IMR-90 (cell line): ENCODE measurements at regions not wholly inside any gene's neighbourhood (a gene's known extent, or its start where the extent isn't known, plus 50 kb on each side); places are given as distances from the start of the nearest gene placed in this dataset.

Experiments used
- ATAC-seq: fragments of 200-7000 bp; cut with Tn5 transposase; 2 replicates; pipeline ENCODE4 v1.9.1; 2020; ENCODE audit warnings: low read depth, mild to moderate bottlenecking, moderate library complexity
- BruUV-seq: library from RNA; stranded (reverse); fragments of 400-500 nt; replicated peaks from 2 replicates; lab custom pipeline; 2021; lab: Mats Ljungman, UMichigan
- CTCF ChIA-PET: fragments of 300-600 bp; formaldehyde crosslinking; extraction: SDS; loops from one replicate; lab custom pipeline; 2021; ENCODE audit warnings: antibody characterized with exemption; lab: Yijun Ruan, JAX
- POLR2A ChIA-PET: fragments of 300-600 bp; sonication (Branson Sonifier 250); formaldehyde crosslinking; loops from one replicate; lab custom pipeline; 2022; ENCODE audit warnings: antibody characterized with exemption; ENCODE audit not compliant: unreplicated experiment; lab: Charles Lee
- DNase-seq: peaks from one replicate; pipeline ENCODE4 v3.0.0; 2013
- H2AFZ ChIP-seq: replicated peaks from 2 replicates; pipeline ENCODE3; 2013; ENCODE audit warnings: low read length, mild to moderate bottlenecking; ENCODE audit not compliant: poor library complexity
- H2AK5ac ChIP-seq: 2 replicates; pipeline ENCODE4 v1.6.1; 2013; ENCODE audit warnings: low read depth, low read length, inconsistent platforms
- H2AK9ac ChIP-seq: replicated peaks from 2 replicates; pipeline ENCODE3; 2013; ENCODE audit warnings: mild to moderate bottlenecking, low read depth, low read length, moderate library complexity; ENCODE audit not compliant: poor library complexity
- H2BK120ac ChIP-seq: 2 replicates; pipeline ENCODE4 v1.6.1; 2013; ENCODE audit warnings: low read depth, low read length, inconsistent platforms
- H2BK15ac ChIP-seq: 3 replicates; pipeline ENCODE4 v1.6.1; 2013; ENCODE audit warnings: low read depth, low read length, inconsistent platforms
- H2BK20ac ChIP-seq: 2 replicates; pipeline ENCODE4 v1.6.1; 2013; ENCODE audit warnings: low read depth, mild to moderate bottlenecking, inconsistent platforms, low read length, moderate library complexity
- H2BK5ac ChIP-seq: 2 replicates; pipeline ENCODE4 v1.6.1; 2013; ENCODE audit warnings: mild to moderate bottlenecking, low read depth, low read length, inconsistent platforms; ENCODE audit not compliant: poor library complexity, severe bottlenecking
- H3K14ac ChIP-seq: replicated peaks from 2 replicates; pipeline ENCODE4 v1.6.1; 2013; ENCODE audit warnings: low read depth, low read length, inconsistent platforms
- H3K18ac ChIP-seq: 2 replicates; pipeline ENCODE4 v1.6.1; 2013; ENCODE audit warnings: low read depth, low read length, control low read depth
- H3K23ac ChIP-seq: 2 replicates; pipeline ENCODE4 v1.6.1; 2013; ENCODE audit warnings: low read depth, low read length, inconsistent platforms
- H3K27ac ChIP-seq: 2 replicates; pipeline ENCODE4 v1.5.1; 2013; ENCODE audit warnings: mild to moderate bottlenecking, control low read depth, low read length; ENCODE audit not compliant: insufficient read depth
- H3K27me3 ChIP-seq: 2 replicates; pipeline ENCODE4 v1.6.1; 2013; ENCODE audit warnings: low read length; ENCODE audit not compliant: control insufficient read depth, insufficient read depth
- H3K36me3 ChIP-seq: 2 replicates; pipeline ENCODE4 v1.6.1; 2013; ENCODE audit warnings: low read length, mixed read lengths; ENCODE audit not compliant: control insufficient read depth, insufficient read depth
- H3K4ac ChIP-seq: 2 replicates; pipeline ENCODE4 v1.6.1; 2013; ENCODE audit warnings: low read depth, low read length, inconsistent platforms
- H3K4me1 ChIP-seq: 2 replicates; pipeline ENCODE4 v1.6.1; 2013; ENCODE audit warnings: low read length, mixed read lengths; ENCODE audit not compliant: control insufficient read depth, insufficient read depth
- H3K4me2 ChIP-seq: 2 replicates; pipeline ENCODE4 v1.6.1; 2013; ENCODE audit warnings: low read depth, mild to moderate bottlenecking, control low read depth, low read length, moderate library complexity
- H3K4me3 ChIP-seq: 2 replicates; pipeline ENCODE4 v1.5.1; 2013; ENCODE audit warnings: low read depth, mild to moderate bottlenecking, control low read depth, low read length, moderate library complexity; ENCODE audit not compliant: insufficient read depth
- H3K56ac ChIP-seq: 2 replicates; pipeline ENCODE4 v1.6.1; 2013; ENCODE audit warnings: low read length, inconsistent platforms; ENCODE audit not compliant: insufficient read depth; ENCODE audit errors: extremely low read depth
- H3K79me1 ChIP-seq, 2 experiments: 2 replicates each; pipeline ENCODE4 v1.6.1; 2013; ENCODE audit warnings: low read length in 2 of 2, inconsistent platforms in 1 of 2, low read depth in 1 of 2
- H3K9ac ChIP-seq: 2 replicates; pipeline ENCODE4 v1.6.1; 2013; ENCODE audit warnings: low read depth, low read length, control low read depth
- H3K9me1 ChIP-seq: 2 replicates; pipeline ENCODE4 v1.6.1; 2013; ENCODE audit warnings: low read length, inconsistent platforms; ENCODE audit not compliant: insufficient read depth
- H3K9me3 ChIP-seq: 2 replicates; pipeline ENCODE4 v1.6.1; 2013; ENCODE audit warnings: low read length; ENCODE audit not compliant: control insufficient read depth, insufficient read depth
- H4K20me1 ChIP-seq: 2 replicates; pipeline ENCODE4 v1.6.1; 2013; ENCODE audit warnings: low read length, inconsistent platforms; ENCODE audit not compliant: insufficient read depth
- H4K5ac ChIP-seq: 2 replicates; pipeline ENCODE4 v1.6.1; 2013; ENCODE audit warnings: mild to moderate bottlenecking, low read depth, low read length, control low read depth
- H4K8ac ChIP-seq, 2 experiments: 2 replicates each; pipeline ENCODE4 v1.6.1; 2013; ENCODE audit warnings: low read depth in 2 of 2, low read length in 2 of 2, control low read depth in 1 of 2, inconsistent platforms in 1 of 2
- H4K91ac ChIP-seq: 2 replicates; pipeline ENCODE4 v1.6.1; 2013; ENCODE audit warnings: low read depth, low read length, inconsistent platforms; ENCODE audit not compliant: insufficient read depth
- CHD1 ChIP-seq: IDR thresholded peaks from 2 replicates; pipeline ENCODE4 v1.6.1; 2012; ENCODE audit warnings: low read depth, low read length, improper control_type of control experiment
- FOS ChIP-seq: fragments of 150-350 bp; IDR thresholded peaks from 2 replicates; pipeline ENCODE4 v1.6.1; 2016; ENCODE audit warnings: low read depth, low read length
- MAFK ChIP-seq: IDR thresholded peaks from 2 replicates; pipeline ENCODE4 v1.6.1; 2012; ENCODE audit warnings: low read depth, low read length, improper control_type of control experiment
- MAZ ChIP-seq: IDR thresholded peaks from 2 replicates; pipeline ENCODE4 v1.6.1; 2012; ENCODE audit warnings: low read depth, mild to moderate bottlenecking, low read length, improper control_type of control experiment, moderate library complexity, borderline replicate concordance
- RCOR1 ChIP-seq: IDR thresholded peaks from 2 replicates; pipeline ENCODE4 v1.6.1; 2012; ENCODE audit warnings: mild to moderate bottlenecking, low read length, improper control_type of control experiment; ENCODE audit not compliant: insufficient replicate concordance
- SMC3 ChIP-seq: fragments of 150-350 bp; IDR thresholded peaks from 2 replicates; pipeline ENCODE4 v1.6.1; 2016; ENCODE audit warnings: low read depth, mild to moderate bottlenecking, antibody characterized with exemption, low read length, moderate library complexity
- WGBS, 2 experiments: methylation state at CpG; one replicate each; pipeline versions ENCODE4 v1.1.5 to v1.1.7; 2013; ENCODE audit warnings: missing lambda C conversion rate in 2 of 2; ENCODE audit not compliant: insufficient read length in 1 of 2; ENCODE audit errors: extremely low coverage in 2 of 2; 5-methylcytosine and 5-hydroxymethylcytosine counted together
- dilution Hi-C: fragments of 300-500 bp; cut with HindIII; formaldehyde crosslinking; loops from one replicate; pipeline ENCODE4 v1.14.3; 2018; ENCODE audit warnings: low sequenced_read_pairs; ENCODE audit not compliant: unreplicated experiment
- in situ Hi-C: fragments of 300-500 bp; cut with MboI; formaldehyde crosslinking; loops from 3 replicates; pipeline ENCODE4 v1.14.3; 2019; ENCODE audit warnings: low sequenced_read_pairs, inconsistent platforms, mixed read lengths
- intact Hi-C: fragments of 100-400 bp; cut with micrococcal nuclease; formaldehyde crosslinking; loops from 2 replicates; pipeline ENCODE4 v1.10.0; 2022
- TF ChIP-seq, protein P1 (sequence below): fragments of 150-350 bp; IDR thresholded peaks from 2 replicates; pipeline ENCODE4 v1.6.1; 2017; ENCODE audit warnings: mild to moderate bottlenecking, antibody characterized with exemption, low read length, low read depth

DNA sequence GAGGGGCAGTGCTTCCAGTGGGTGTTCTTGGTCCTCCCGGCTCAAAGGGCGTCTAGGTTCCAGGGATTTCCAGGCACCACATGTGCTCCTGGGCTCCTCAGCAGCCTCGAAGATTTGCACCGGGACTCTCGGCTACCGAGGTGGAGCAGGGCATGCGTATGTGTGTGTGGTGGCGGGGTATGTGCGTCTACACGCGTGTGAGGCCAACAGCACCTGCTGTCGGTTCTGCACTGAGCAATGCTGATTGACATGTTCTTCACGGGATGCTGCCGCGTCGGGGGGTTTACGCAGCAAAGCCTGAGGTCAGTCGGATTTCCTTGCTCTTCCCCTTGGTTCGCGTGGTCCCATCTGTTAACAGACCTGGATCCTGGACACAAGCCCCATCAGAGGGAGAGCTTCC lies 119.8 kb downstream of the NDUFA10 start:
- H3K4me1 ChIP-seq: no peaks in the 10 kb centered on the region
- H3K18ac ChIP-seq: no peak overlapping the region
- no TSS peak for BruUV-seq
- no peak overlapping the region for H3K56ac ChIP-seq
- TF ChIP-seq FOS (no peak), MAFK (no peak), CHD1 (no peak), MAZ (no peak), RCOR1 (no peak), SMC3 (no peak)
- TF ChIP-seq, protein P1, sequence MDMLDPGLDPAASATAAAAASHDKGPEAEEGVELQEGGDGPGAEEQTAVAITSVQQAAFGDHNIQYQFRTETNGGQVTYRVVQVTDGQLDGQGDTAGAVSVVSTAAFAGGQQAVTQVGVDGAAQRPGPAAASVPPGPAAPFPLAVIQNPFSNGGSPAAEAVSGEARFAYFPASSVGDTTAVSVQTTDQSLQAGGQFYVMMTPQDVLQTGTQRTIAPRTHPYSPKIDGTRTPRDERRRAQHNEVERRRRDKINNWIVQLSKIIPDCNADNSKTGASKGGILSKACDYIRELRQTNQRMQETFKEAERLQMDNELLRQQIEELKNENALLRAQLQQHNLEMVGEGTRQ: no peak
- intact Hi-C loops (no loop called here), in situ Hi-C loops (no loop called here), dilution Hi-C loops (no loop called here)
- no peak overlapping the region for H2BK15ac ChIP-seq
- H2AK9ac ChIP-seq: no peak overlapping the region
- CTCF ChIA-PET: no interaction called here
- WGBS, 2 experiments: 95% methylated on average over 12 of the region's 20 CpGs; no CpG with 5 or more reads in 1 of the 2 experiments
- no peak overlapping the region for H3K4ac ChIP-seq
- H4K20me1 ChIP-seq: no peaks in the 10 kb centered on the region
- no peak overlapping the region for H3K14ac ChIP-seq
- POLR2A ChIA-PET: no interaction called here
- H3K36me3 ChIP-seq: no peaks in the 10 kb centered on the region
- no peak for ATAC-seq
- H3K23ac ChIP-seq: no peak overlapping the region
- H4K5ac ChIP-seq: no peak overlapping the region
- no peak overlapping the region for H3K4me2 ChIP-seq
- no peak overlapping the region for H3K9ac ChIP-seq
- no peak overlapping the region for H4K91ac ChIP-seq
- H2BK20ac ChIP-seq: no peak overlapping the region
- no peak overlapping the region for H4K8ac ChIP-seq
- no peaks in the 10 kb centered on the region for H3K27me3 ChIP-seq
- no peak for DNase-seq
- peak overlapping the region; percentile 63 for H2AFZ ChIP-seq
- H3K9me1 ChIP-seq: no peaks in the 10 kb centered on the region
- 0 out of 2 replicates have a peak, but pooled peaks cover 2% of the 10 kb centered on the region for H3K9me3 ChIP-seq
- no peak overlapping the region for H3K27ac ChIP-seq
- H2AK5ac ChIP-seq: no peak overlapping the region
- no peak overlapping the region for H3K4me3 ChIP-seq
- H3K79me1 ChIP-seq: no peaks in the 10 kb centered on the region
- no peak overlapping the region for H2BK5ac ChIP-seq
- no peak overlapping the region for H2BK120ac ChIP-seq
